GM19025 (cell line): ENCODE measurements at regions not wholly inside any gene's neighbourhood (a gene's known extent, or its start where the extent isn't known, plus 50 kb on each side); places are given as distances from the start of the nearest gene placed in this dataset.
"Not testable (repeated sequence)": the region's sequence is repeated elsewhere in the genome, so short reads cannot be mapped to it uniquely, and the experiment has no call there.

Experiments used
- ATAC-seq: cut with Tn5 transposase; IDR thresholded peaks from one replicate; pipeline ENCODE4 v1.9.1; 2021; ENCODE audit warnings: mild to moderate bottlenecking, low read depth, moderate library complexity; ENCODE audit not compliant: unreplicated experiment

DNA sequence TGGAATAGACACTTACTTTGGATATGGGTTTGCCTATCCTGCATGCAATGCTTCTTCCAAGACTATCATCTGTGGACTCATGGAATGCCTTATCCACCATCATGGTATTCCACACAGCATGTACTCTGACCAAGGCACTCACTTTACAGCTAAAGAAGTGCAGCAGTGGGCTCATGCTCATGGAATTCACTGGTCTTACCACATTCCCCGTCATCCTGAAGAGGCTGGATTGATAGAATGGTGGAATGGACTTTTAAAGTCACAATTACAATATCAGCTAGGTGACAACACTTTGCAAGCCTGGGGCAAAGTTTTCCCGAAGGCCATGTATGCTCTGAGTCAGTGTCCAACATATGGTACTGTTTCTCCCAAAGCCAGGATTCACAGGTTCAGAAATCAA lies 199.1 kb downstream of the GJA1 start:
- ATAC-seq: not testable (repeated sequence)

DNA sequence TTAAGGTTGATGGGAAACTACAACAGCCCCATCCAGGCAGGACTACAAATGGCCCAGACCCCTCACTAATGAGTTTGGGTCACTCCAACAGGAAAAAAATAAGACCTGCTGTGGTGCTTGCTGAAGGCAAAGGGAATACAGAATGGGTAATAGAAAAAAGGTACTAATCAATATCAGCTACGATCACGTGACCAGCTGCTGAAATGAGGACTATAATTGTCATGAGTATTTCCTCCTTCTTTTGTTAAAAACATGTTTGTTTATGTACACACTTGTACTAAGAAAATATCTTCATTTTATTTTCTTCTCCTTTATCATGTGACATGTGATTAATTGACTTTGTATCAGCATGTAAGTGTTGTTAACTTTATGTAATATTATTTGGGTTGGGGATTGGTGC lies 199.9 kb downstream of the GJA1 start:
- no peak for ATAC-seq

GRCh38 chr6:121636217-121636616 lies 200.8 kb downstream of the GJA1 start:
- ATAC-seq: not testable (repeated sequence)

- ATAC-seq: no peak
Measured at GRCh38 chr6:121639021-121639420, 203.6 kb downstream of the GJA1 start.

- no peak for ATAC-seq
Measured at GRCh38 chr6:121641158-121641557, 205.7 kb downstream of the GJA1 start.

- ATAC-seq: no peak
Measured at GRCh38 chr6:121645100-121645745, 209.8 kb downstream of the GJA1 start.

- no peak for ATAC-seq
Measured at GRCh38 chr6:121647905-121648304, 212.5 kb downstream of the GJA1 start.

DNA sequence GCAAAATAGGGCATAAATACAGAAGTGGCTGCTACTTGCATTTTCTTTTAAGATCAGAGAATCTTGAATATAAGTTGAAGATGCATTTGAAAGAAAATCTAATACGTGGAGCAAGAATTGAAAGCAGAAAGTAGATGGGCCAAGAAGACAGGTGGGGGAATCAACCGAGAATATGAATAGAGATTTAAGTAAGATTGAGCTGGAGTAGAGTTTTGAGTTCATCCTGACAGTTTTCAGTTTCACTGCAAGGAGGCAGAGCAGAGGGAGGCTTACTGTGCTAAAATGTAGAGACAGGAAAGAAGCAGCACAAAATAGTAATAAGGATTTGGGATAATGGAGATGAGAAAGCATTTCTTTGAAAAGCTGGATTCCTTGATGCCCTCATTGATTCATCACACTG lies 214.5 kb downstream of the GJA1 start:
- no peak for ATAC-seq

GRCh38 chr6:121651420-121651819 lies 216.0 kb downstream of the GJA1 start:
- ATAC-seq: no peak

GRCh38 chr6:121652223-121652622 lies 216.8 kb downstream of the GJA1 start:
- no peak for ATAC-seq

GRCh38 chr6:121652726-121653623 lies 217.5 kb downstream of the GJA1 start:
- ATAC-seq: no peak

- no peak for ATAC-seq
Measured at GRCh38 chr6:121653624-121654008, 218.2 kb downstream of the GJA1 start.

DNA sequence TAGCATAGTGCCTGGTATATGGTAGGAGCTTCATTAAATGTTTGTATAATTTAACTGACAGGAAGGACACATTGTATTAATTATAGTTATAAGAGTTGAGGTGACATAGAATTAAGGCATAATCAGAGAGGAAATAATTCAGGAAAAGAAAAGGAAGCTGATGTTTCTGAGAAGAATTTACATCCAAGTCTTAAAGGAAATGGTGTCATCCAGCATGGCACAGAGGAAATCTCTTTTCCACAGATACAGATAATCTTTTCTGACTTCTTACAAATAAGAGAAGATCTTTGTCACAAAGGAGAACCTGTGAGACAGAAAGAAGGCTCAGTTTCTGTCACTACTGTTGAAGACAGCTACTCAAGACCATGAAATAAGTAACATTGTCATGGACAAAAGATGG lies 222.5 kb downstream of the GJA1 start:
- ATAC-seq: no peak

DNA sequence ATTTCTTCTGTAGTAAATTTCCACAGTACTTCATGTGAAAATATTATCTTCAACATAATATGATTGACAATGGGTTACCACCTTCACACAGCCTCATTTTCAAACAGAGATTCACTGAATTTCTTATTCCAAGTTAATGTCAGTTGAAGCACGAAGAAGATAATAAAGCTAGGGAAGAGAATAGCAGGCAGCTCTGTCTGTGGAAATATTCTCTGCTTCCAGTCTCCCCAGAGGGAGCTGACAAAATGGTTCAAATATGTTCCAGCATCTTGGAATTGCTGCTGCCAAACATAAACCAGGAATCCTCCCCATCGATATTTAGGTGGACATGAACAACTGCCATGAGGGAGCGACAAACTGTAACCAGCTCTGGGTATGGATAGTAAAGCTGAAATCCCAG lies 224.8 kb downstream of the GJA1 start:
- ATAC-seq: no peak

DNA sequence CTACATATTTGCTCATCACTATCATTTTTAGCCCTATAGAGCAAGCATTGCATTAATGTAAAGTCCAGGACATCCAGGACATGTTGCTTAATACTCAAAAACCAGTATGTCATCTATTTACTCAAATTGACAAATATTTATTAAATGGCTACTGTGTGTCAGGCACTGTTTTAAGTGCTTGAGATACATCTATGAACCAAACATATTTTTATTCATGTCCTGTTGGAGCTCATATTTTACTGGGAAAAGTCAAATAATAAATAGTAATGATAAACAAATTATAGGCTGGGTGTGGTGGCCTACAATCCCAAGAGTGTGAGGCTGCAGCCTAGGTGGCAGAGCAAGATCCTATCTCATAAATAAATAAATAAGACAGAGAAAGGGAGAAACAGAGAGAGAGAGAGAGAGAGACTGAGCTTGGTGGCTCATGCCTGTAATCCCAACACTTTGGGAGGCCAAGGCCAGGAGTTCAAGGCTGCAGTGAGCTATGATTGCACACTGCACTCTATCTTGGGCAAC lies 227.9 kb downstream of the GJA1 start:
- ATAC-seq: no peak

GRCh38 chr6:121664158-121664557 lies 228.7 kb downstream of the GJA1 start:
- no peak for ATAC-seq

DNA sequence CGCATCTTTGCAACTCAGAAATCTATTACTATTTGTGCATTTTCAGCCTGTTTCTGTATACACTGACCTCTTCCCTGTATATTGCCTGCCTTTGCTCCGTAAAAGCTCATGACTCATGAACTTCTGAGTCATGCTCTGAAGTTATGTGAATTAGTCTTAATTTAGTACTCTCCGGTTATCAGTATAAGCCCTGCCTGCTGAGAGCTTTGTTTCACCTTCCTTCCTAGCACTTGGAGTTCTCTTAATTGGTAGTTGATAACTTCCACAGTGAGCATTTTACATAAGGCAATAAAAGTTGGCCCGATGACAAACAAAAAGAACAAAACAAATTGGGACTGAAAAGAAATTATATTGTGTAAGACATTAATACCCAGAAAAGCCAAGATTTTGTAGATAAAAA lies 231.4 kb downstream of the GJA1 start:
- ATAC-seq: no peak

DNA sequence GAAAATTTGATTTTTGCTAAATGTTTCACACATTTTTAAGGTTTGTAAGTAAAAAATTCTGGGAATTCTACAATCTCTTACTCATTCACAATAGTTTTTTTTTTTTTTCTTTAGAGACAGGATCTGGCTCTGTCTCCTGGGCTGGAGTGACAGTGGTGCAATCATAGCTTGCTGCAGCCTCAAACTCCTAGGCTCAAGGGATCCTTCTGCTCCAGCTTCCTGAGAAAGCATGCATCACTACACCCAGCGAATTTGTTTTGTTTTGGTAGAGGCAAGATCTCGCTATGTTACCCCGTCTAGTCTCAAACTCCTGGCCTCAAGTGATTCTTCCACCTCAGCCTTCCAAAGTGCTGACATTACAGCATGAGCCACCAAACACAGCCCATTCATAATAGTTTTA lies 232.8 kb downstream of the GJA1 start:
- no peak for ATAC-seq

DNA sequence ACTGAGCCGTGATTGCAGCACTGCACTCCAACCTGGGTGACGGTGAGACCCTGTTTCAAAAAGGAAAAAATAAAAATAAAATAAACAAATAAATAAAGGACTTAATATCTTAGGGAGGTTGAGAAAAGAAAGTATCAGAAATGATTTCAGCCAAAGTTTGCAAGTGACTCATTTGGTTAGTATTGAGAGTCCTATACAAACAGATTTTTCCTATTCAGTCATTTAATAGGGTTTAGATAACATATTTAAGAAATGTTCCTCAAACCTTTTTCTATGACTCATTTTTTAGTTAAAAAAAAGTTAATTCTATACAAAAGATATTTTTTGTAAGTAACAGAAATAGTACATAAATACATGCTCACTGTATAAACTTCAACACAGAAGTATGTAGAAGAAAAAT lies 235.1 kb downstream of the GJA1 start:
- no peak for ATAC-seq

- ATAC-seq: no peak
Measured at GRCh38 chr6:121677571-121677970, 242.1 kb downstream of the GJA1 start.

GRCh38 chr6:121678245-121678644 lies 242.8 kb downstream of the GJA1 start:
- ATAC-seq: no peak

DNA sequence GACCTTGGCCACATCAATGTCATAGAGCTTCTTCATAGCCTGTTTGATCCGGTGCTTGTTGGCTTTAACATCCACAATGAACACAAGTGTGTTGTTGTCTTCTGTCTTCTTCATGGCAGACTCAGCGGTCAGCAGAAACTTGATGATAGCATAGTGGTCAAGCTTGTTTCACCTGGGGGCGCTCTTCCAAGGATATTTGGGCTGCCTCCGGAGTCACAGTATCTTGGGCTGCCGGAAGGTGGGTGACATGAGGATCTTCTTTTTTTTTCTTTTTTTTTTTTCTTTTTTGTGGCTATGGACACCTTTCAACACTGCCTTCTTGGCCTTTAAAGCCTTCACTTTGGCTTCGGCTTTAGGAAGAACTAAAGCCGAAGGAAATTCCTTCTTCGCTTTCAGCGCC lies 244.6 kb downstream of the GJA1 start:
- no peak for ATAC-seq
